H1 (cell line): ENCODE measurements at regions not wholly inside any gene's neighbourhood (a gene's known extent, or its start where the extent isn't known, plus 50 kb on each side); places are given as distances from the start of the nearest gene placed in this dataset.

Experiments
- CTCF ChIA-PET: fragments of 300-600 bp; sonication (Branson Sonifier 250); formaldehyde crosslinking; loops from one replicate; lab custom pipeline; 2021; ENCODE audit not compliant: partially characterized antibody; lab: Charles Lee
- POLR2A ChIA-PET: fragments of 300-600 bp; sonication (Branson Sonifier 250); formaldehyde crosslinking; loops from one replicate; lab custom pipeline; 2021; ENCODE audit warnings: inconsistent platforms; ENCODE audit not compliant: partially characterized antibody; lab: Charles Lee
- DNase-seq, 2 experiments: peaks; one replicate each; pipeline versions ENCODE4 v3.0.0 to v3.0.0-alpha.2; 2010 to 2022; ENCODE audit warnings: low spot score in 2 of 2, low read depth in 1 of 2, mixed read lengths in 1 of 2
- FAIRE-seq: peaks from 2 replicates; lab custom pipeline; 2011; peaks lifted over from hg19 to GRCh38; lab: Jason Lieb, UNC
- H2AFZ ChIP-seq: 2 replicates; pipeline ENCODE4 v1.8.1; 2012; ENCODE audit warnings: low read length, inconsistent platforms
- H2AK5ac ChIP-seq: 2 replicates; pipeline ENCODE4 v1.6.1; 2013; ENCODE audit warnings: low read depth, low read length
- H2BK120ac ChIP-seq: replicated peaks from 2 replicates; pipeline ENCODE3; 2013; ENCODE audit warnings: low read depth, low read length, inconsistent platforms
- H2BK12ac ChIP-seq: 2 replicates; pipeline ENCODE4 v1.6.1; 2013; ENCODE audit warnings: low read depth, low read length
- H2BK15ac ChIP-seq: 2 replicates; pipeline ENCODE4 v1.6.1; 2013; ENCODE audit warnings: low read length
- H2BK20ac ChIP-seq: 2 replicates; pipeline ENCODE4 v1.6.1; 2013; ENCODE audit warnings: low read length
- H2BK5ac ChIP-seq: 2 replicates; pipeline ENCODE4 v1.6.1; 2013; ENCODE audit warnings: low read depth, low read length
- H3K14ac ChIP-seq: 2 replicates; pipeline ENCODE4 v1.6.1; 2013; ENCODE audit warnings: inconsistent platforms; ENCODE audit not compliant: insufficient read length
- H3K18ac ChIP-seq: 2 replicates; pipeline ENCODE4 v1.6.1; 2013; ENCODE audit warnings: low read length; ENCODE audit errors: extremely low read depth
- H3K23ac ChIP-seq: 2 replicates; pipeline ENCODE4 v1.6.1; 2013; ENCODE audit warnings: inconsistent platforms; ENCODE audit not compliant: insufficient read length
- H3K23me2 ChIP-seq: 2 replicates; pipeline ENCODE4 v1.6.1; 2013; ENCODE audit warnings: low read depth, low read length
- H3K27ac ChIP-seq: 2 replicates; pipeline ENCODE4 v1.6.1; 2011; ENCODE audit warnings: low read depth, low read length, inconsistent platforms
- H3K27me3 ChIP-seq, 4 experiments: replicated peaks in 1 of 4; 1 replicate in 1 of 4; 2 replicates in 3 of 4; pipeline versions ENCODE4 v1.6.1 to v1.8.1; 2011 to 2013; ENCODE audit warnings: low read length in 3 of 4, mild to moderate bottlenecking in 3 of 4, inconsistent platforms in 2 of 4, mixed read lengths in 2 of 4, moderate library complexity in 1 of 4; ENCODE audit not compliant: control insufficient read depth in 3 of 4, insufficient read depth in 3 of 4; ENCODE audit errors: extremely low read depth in 1 of 4
- H3K36me3 ChIP-seq, 4 experiments: 2 replicates each; pipeline versions ENCODE4 v1.6.1 to v1.8.1; 2011 to 2013; ENCODE audit warnings: mild to moderate bottlenecking in 4 of 4, low read length in 3 of 4, moderate library complexity in 2 of 4, control low read depth in 1 of 4, inconsistent platforms in 1 of 4; ENCODE audit not compliant: insufficient read depth in 4 of 4, control insufficient read depth in 2 of 4
- H3K4ac ChIP-seq: replicated peaks from 2 replicates; pipeline ENCODE3; 2013; ENCODE audit warnings: low read length, low read depth, mixed read lengths, inconsistent platforms; ENCODE audit not compliant: insufficient read length
- H3K4me1 ChIP-seq, 4 experiments: replicated peaks in 1 of 4; 1 replicate in 1 of 4; 2 replicates in 3 of 4; pipeline versions ENCODE4 v1.6.1 to v1.8.1; 2011 to 2013; ENCODE audit warnings: low read length in 3 of 4, inconsistent platforms in 2 of 4, mixed read lengths in 1 of 4; ENCODE audit not compliant: insufficient read depth in 4 of 4, control insufficient read depth in 3 of 4
- H3K4me2 ChIP-seq, 2 experiments: 2 replicates each; pipeline versions ENCODE4 v1.6.1 to v1.8.1; 2011 to 2013; ENCODE audit warnings: low read depth in 2 of 2, low read length in 2 of 2, control low read depth in 1 of 2, inconsistent platforms in 1 of 2, mild to moderate bottlenecking in 1 of 2; ENCODE audit not compliant: insufficient read depth in 1 of 2
- H3K4me3 ChIP-seq, 4 experiments: fragments of 200-600, 300-600 bp in 1 of 4; sonication (generic), shearing (Covaris generic), sonication (Bioruptor Twin) in 1 of 4; 2 replicates each; pipeline versions ENCODE4 v1.5.1 to v1.8.1; 2011 to 2016; ENCODE audit warnings: low read length in 4 of 4, low read depth in 3 of 4, control low read depth in 2 of 4, inconsistent platforms in 2 of 4, mild to moderate bottlenecking in 2 of 4, mixed read lengths in 1 of 4, moderate library complexity in 1 of 4; ENCODE audit not compliant: insufficient read depth in 2 of 4; ENCODE audit errors: extremely low read depth in 1 of 4
- H3K56ac ChIP-seq: replicated peaks from 2 replicates; pipeline ENCODE3; 2013; ENCODE audit warnings: low read depth, mild to moderate bottlenecking, mixed read lengths, low read length, inconsistent platforms; ENCODE audit not compliant: insufficient read length
- H3K79me1 ChIP-seq: 2 replicates; pipeline ENCODE4 v1.6.1; 2013; ENCODE audit warnings: low read depth, low read length, control low read depth
- H3K79me2 ChIP-seq, 2 experiments: 2 replicates each; pipeline versions ENCODE4 v1.6.1 to v1.8.1; 2012 to 2013; ENCODE audit warnings: low read length in 2 of 2, mild to moderate bottlenecking in 2 of 2, inconsistent platforms in 1 of 2; ENCODE audit not compliant: insufficient read depth in 2 of 2, control insufficient read depth in 1 of 2
- H3K9ac ChIP-seq, 4 experiments: replicated peaks in 1 of 4; 1 replicate in 1 of 4; 2 replicates in 3 of 4; pipeline versions ENCODE4 v1.6.1 to v1.8.1; 2011 to 2013; ENCODE audit warnings: low read depth in 3 of 4, low read length in 3 of 4, control low read depth in 2 of 4, mild to moderate bottlenecking in 2 of 4, moderate library complexity in 2 of 4, inconsistent platforms in 1 of 4; ENCODE audit errors: extremely low read depth in 1 of 4
- H3K9me3 ChIP-seq, 2 experiments: 2 replicates each; pipeline versions ENCODE4 v1.6.1 to v1.8.1; 2012 to 2013; ENCODE audit warnings: mild to moderate bottlenecking in 2 of 2, moderate library complexity in 2 of 2, control low read depth in 1 of 2, inconsistent platforms in 1 of 2, low read depth in 1 of 2, low read length in 1 of 2, mixed read lengths in 1 of 2; ENCODE audit not compliant: insufficient read depth in 2 of 2
- H4K20me1 ChIP-seq, 2 experiments: replicated peaks in 1 of 2; 2 replicates each; pipeline versions ENCODE3 to v1.8.1; 2011 to 2013; ENCODE audit warnings: inconsistent platforms in 2 of 2, low read length in 2 of 2, mild to moderate bottlenecking in 1 of 2; ENCODE audit not compliant: insufficient read depth in 2 of 2, control insufficient read depth in 1 of 2
- H4K5ac ChIP-seq: 2 replicates; pipeline ENCODE4 v1.6.1; 2013; ENCODE audit warnings: low read length, low read depth, mixed read lengths, inconsistent platforms; ENCODE audit not compliant: insufficient read length
- H4K8ac ChIP-seq: 2 replicates; pipeline ENCODE4 v1.8.0; 2013; ENCODE audit warnings: mild to moderate bottlenecking, moderate library complexity, low read length, inconsistent platforms; ENCODE audit not compliant: insufficient read depth; ENCODE audit errors: extremely low read depth
- H4K91ac ChIP-seq: replicated peaks from 2 replicates; pipeline ENCODE3; 2013; ENCODE audit warnings: low read length, mixed read lengths, inconsistent platforms; ENCODE audit not compliant: insufficient read length
- ASH2L ChIP-seq: fragments of 200-600, 300-600 bp; sonication (generic); IDR thresholded peaks from one replicate; pipeline ENCODE4 v1.7.1; 2017; ENCODE audit warnings: low read length
- ATF3 ChIP-seq: IDR thresholded peaks from 2 replicates; pipeline ENCODE4 v1.6.1; 2011; ENCODE audit warnings: low read depth, mild to moderate bottlenecking, low read length; ENCODE audit not compliant: insufficient read depth
- BRCA1 ChIP-seq: IDR thresholded peaks from 2 replicates; pipeline ENCODE4 v1.6.1; 2012; ENCODE audit warnings: low read depth, low read length, improper control_type of control experiment
- CREB1 ChIP-seq: IDR thresholded peaks from 2 replicates; pipeline ENCODE4 v1.6.1; 2012; ENCODE audit warnings: inconsistent platforms
- CTBP2 ChIP-seq: IDR thresholded peaks from 2 replicates; pipeline ENCODE4 v1.7.0; 2011; ENCODE audit warnings: borderline replicate concordance, mild to moderate bottlenecking, moderate library complexity, mixed read lengths, low read length; ENCODE audit not compliant: insufficient read depth, insufficient read length
- CTCF ChIP-seq, 3 experiments: IDR thresholded peaks; 1 replicate in 2 of 3; 2 replicates in 1 of 3; pipeline versions ENCODE4 v1.5.1 to v1.6.1; 2011; ENCODE audit warnings: low read length in 3 of 3, mild to moderate bottlenecking in 3 of 3, inconsistent platforms in 2 of 3, low read depth in 1 of 3, moderate library complexity in 1 of 3; ENCODE audit not compliant: insufficient read depth in 1 of 3; ENCODE audit errors: control extremely low read depth in 1 of 3
- KDM1A ChIP-seq: fragments of 200-600, 300-600 bp; sonication (generic); IDR thresholded peaks from 2 replicates; pipeline ENCODE4 v1.7.1; 2016; ENCODE audit warnings: mild to moderate bottlenecking, low read length, borderline replicate concordance
- KDM5A ChIP-seq: fragments of 200-600 bp; IDR thresholded peaks from 2 replicates; pipeline ENCODE4 v1.7.1; 2012; ENCODE audit warnings: mild to moderate bottlenecking, low read length, inconsistent platforms, mixed read lengths
- POLR2AphosphoS5 ChIP-seq: IDR thresholded peaks from 2 replicates; pipeline ENCODE4 v1.6.1; 2011; ENCODE audit warnings: low read depth, low read length
- POU5F1 ChIP-seq: IDR thresholded peaks from 2 replicates; pipeline ENCODE4 v1.6.1; 2011; ENCODE audit warnings: low read depth, mild to moderate bottlenecking, low read length, moderate library complexity
- RXRA ChIP-seq: IDR thresholded peaks from 2 replicates; pipeline ENCODE4 v1.6.1; 2011; ENCODE audit warnings: low read depth, mild to moderate bottlenecking, low read length, moderate library complexity; ENCODE audit not compliant: insufficient read depth
- SAP30 ChIP-seq: fragments of 300-600 bp; sonication (generic); IDR thresholded peaks from 2 replicates; pipeline ENCODE4 v1.7.1; 2012; ENCODE audit warnings: low read length, moderate library complexity, mild to moderate bottlenecking, inconsistent platforms; ENCODE audit not compliant: insufficient read depth, insufficient replicate concordance
- WGBS, 2 experiments: shearing (Covaris generic) in 1 of 2; methylation state at CpG; one replicate each; pipeline versions ENCODE4 v1.1.6 to v1.1.7; 2013 to 2015; ENCODE audit warnings: low lambda C conversion rate in 2 of 2, mixed read lengths in 2 of 2, inconsistent platforms in 1 of 2, low coverage in 1 of 2, missing lambda C conversion rate in 1 of 2; ENCODE audit not compliant: insufficient replicate concordance in 2 of 2, insufficient coverage in 1 of 2, insufficient read length in 1 of 2; ENCODE audit errors: extremely low coverage in 1 of 2, missing lambda C conversion rate in 1 of 2; 5-methylcytosine and 5-hydroxymethylcytosine counted together

GRCh38 chr1:5649795-5650194 is 342.4 kb downstream of the NPHP4 start:
- peaks cover 0 to 9% (median 4%) of the 10 kb centered on the region in 4 experiments; a peak in 3 of 7 replicates for H3K4me1 ChIP-seq
- no peak overlapping the region for H3K14ac ChIP-seq
- H3K4me3 ChIP-seq: no peak overlapping the region
- 85% methylated on average over 5 of the region's 5 CpGs; no CpG with 5 or more reads in 1 of the 2 experiments for WGBS, 2 experiments
- CTCF ChIA-PET: interaction anchor here (1.1 to 4.3 kb wide), 3 partner anchors 9 to 96 kb away, joined by 3 to 15 read pairs (median 5); no protein-coding TSS in a partner anchor
- H3K27ac ChIP-seq: no peak overlapping the region
- H3K9me3 ChIP-seq: no peaks in the 10 kb centered on the region; a peak in 1 of 4 replicates
- no peak overlapping the region for H2BK20ac ChIP-seq
- no peaks in the 10 kb centered on the region for H3K79me1 ChIP-seq
- H3K23ac ChIP-seq: no peak overlapping the region
- H2AK5ac ChIP-seq: no peak overlapping the region
- no peaks in the 10 kb centered on the region for H4K20me1 ChIP-seq
- POLR2A ChIA-PET: no interaction called here
- FAIRE-seq (no peak), DNase-seq (no peak)
- H3K56ac ChIP-seq: no peak overlapping the region
- H3K27me3 ChIP-seq: peaks cover 0 to 4% (median 0%) of the 10 kb centered on the region in 4 experiments; a peak in 1 of 7 replicates
- no peak overlapping the region for H2BK15ac ChIP-seq
- H3K4ac ChIP-seq: no peak overlapping the region
- no peaks in the 10 kb centered on the region for H3K36me3 ChIP-seq
- no peak overlapping the region for H4K5ac ChIP-seq
- H3K18ac ChIP-seq: no peak overlapping the region
- H4K91ac ChIP-seq: no peak overlapping the region
- H2BK5ac ChIP-seq: no peak overlapping the region
- no peak overlapping the region for H4K8ac ChIP-seq
- H2BK12ac ChIP-seq: no peak overlapping the region
- H3K79me2 ChIP-seq: no peaks in the 10 kb centered on the region
- H3K9ac ChIP-seq: no peak overlapping the region
- no peak overlapping the region for H3K4me2 ChIP-seq
- no peak overlapping the region for H2BK120ac ChIP-seq
- no peaks in the 10 kb centered on the region for H3K23me2 ChIP-seq
- H2AFZ ChIP-seq: no peak overlapping the region
- TF ChIP-seq SAP30 (no peak), POU5F1 (no peak), CTCF (IDR thresholded peaks at IDR 0.05; ENCODE audit: control extremely low read depth in 1 of 3, insufficient read depth in 1 of 3, low read depth in 1 of 3, low read length in 3 of 3) (no peak), RXRA (no peak), ASH2L (no peak), KDM5A (no peak), KDM1A (no peak), POLR2AphosphoS5 (no peak), ATF3 (no peak), BRCA1 (no peak), CTBP2 (no peak), CREB1 (no peak)
